ENCODE measurements at regions not wholly inside any gene's neighbourhood (a gene's known extent, or its start where the extent isn't known, plus 50 kb on each side); places are given as distances from the start of the nearest gene placed in this dataset.

DNA sequence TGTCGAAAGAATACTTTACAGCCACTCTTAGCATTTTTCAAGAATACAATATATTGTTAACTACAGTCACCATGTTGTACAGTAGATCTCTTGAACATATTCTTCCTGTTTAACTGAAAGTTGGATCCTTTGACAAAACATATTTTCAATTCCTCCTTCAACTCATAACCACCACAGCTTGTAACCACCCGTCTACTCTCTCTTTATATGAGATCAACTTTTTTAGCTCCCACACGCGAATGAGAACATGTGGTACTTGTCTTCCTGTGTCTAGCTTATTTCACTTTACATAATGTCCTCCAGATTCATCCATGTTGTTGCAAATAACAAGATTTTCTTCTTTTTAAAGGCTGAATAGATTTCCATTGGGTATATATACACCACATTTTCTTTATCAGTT lies 338.3 kb upstream of the IGFBP7 start:
- no peak for TF ChIP-seq RBAK (tag by site-specific recombination; IDR thresholded peaks at IDR 0.05)
- TF ChIP-seq ZNF521 (tag by site-specific recombination; IDR thresholded peaks at IDR 0.05) = no peak
- no peak for TF ChIP-seq ZNF423 (tag by site-specific recombination; IDR thresholded peaks at IDR 0.05)
